ENCODE measurements at regions not wholly inside any gene's neighbourhood (a gene's known extent, or its start where the extent isn't known, plus 50 kb on each side); places are given as distances from the start of the nearest gene placed in this dataset.

DNA sequence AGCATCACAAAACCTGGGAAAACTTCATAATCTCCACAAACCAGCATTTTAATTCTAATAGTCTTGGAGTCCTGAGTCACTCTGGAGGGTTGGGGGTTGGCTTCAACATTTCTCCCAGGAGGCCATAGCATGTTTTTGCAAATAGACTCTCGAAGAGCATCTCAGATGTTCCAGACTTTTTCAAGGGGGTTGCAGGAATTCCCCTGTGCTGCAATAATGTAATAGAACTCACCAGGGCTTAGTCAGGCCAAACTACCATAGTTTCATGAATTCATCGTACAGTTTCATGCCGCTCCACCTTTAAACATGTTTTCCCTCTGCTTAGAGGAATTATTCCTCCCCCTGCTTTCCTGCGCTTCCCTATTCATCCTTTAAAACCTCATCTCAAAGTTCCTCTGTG, 499.5 kb upstream of the KLF4 start:
- ChIA-PET CTCF (ENCODE audit: low intra/inter-chr PET ratio, low total read pairs) (no interaction called here), POLR2A (no interaction called here)
- no TSS peak for BruUV-seq (replicated peaks)
- in situ Hi-C loops (cut with HindIII; ENCODE audit: extremely low pct_ligation_motif_present, low pct_unique_long_range_greater_than_20kb): no loop called here
- WGBS (ENCODE audit: low lambda C conversion rate): 57% methylated on average over 4 of the region's 4 CpGs
- Histone ChIP-seq H3K4me1 (ENCODE audit: insufficient read depth, low read length) (no peaks in the 10 kb centered on the region), H3K9ac (ENCODE audit: insufficient read depth, low read depth, low read length) (no peak overlapping the region), H3K79me2 (ENCODE audit: insufficient read depth, low read length) (no peaks in the 10 kb centered on the region), H2AFZ (ENCODE audit: low read length) (no peak overlapping the region), H3K4me2 (ENCODE audit: low read depth, low read length) (no peak overlapping the region), H3K27me3 (ENCODE audit: control insufficient read depth in 1 of 2, insufficient read depth in 2 of 2, low read length in 2 of 2) (no peaks in the 10 kb centered on the region), H3K9me3 (ENCODE audit: low read length) (no peaks in the 10 kb centered on the region), H3K4me3 (replicated peaks in 1 of 3; ENCODE audit: insufficient read depth in 1 of 3, low read depth in 2 of 3, low read length in 3 of 3) (no peak overlapping the region), H3K27ac (ENCODE audit: extremely low read length, insufficient read depth, low read length) (no peak overlapping the region), H3K36me3 (replicated peaks in 1 of 2; ENCODE audit: control insufficient read depth in 1 of 2, insufficient read depth in 2 of 2, low read length in 2 of 2) (no peaks in the 10 kb centered on the region), H4K20me1 (ENCODE audit: insufficient read depth, low read length) (no peaks in the 10 kb centered on the region)
- FAIRE-seq: no peak
- DNase-seq (ENCODE audit: low spot score): no peak
- TF ChIP-seq ZNF552 (CRISPR knock-in tag; IDR thresholded peaks at IDR 0.05; ENCODE audit: borderline replicate concordance): no peak
- no peak for TF ChIP-seq FOXJ3 (CRISPR knock-in tag; IDR thresholded peaks at IDR 0.05; ENCODE audit: borderline replicate concordance)
- no peak for TF ChIP-seq SMC3 (IDR thresholded peaks at IDR 0.05; ENCODE audit: low read length)
- TF ChIP-seq, protein P1, sequence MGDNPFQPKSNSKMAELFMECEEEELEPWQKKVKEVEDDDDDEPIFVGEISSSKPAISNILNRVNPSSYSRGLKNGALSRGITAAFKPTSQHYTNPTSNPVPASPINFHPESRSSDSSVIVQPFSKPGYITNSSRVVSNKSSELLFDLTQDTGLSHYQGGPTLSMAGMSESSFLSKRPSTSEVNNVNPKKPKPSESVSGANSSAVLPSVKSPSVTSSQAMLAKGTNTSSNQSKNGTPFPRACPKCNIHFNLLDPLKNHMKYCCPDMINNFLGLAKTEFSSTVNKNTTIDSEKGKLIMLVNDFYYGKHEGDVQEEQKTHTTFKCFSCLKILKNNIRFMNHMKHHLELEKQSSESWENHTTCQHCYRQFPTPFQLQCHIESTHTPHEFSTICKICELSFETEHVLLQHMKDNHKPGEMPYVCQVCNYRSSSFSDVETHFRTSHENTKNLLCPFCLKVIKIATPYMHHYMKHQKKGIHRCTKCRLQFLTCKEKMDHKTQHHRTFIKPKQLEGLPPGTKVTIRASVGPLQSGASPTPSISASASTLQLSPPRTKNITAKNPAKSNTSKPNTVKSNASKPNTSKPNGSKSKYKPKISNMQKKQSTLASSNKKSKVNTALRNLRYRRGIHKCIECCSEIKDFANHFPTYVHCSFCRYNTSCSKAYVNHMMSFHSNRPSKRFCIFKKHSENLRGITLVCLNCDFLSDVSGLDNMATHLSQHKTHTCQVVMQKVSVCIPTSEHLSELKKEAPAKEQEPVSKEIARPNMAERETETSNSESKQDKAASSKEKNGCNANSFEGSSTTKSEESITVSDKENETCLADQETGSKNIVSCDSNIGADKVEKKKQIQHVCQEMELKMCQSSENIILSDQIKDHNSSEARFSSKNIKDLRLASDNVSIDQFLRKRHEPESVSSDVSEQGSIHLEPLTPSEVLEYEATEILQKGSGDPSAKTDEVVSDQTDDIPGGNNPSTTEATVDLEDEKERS (CRISPR knock-in tag; IDR thresholded peaks at IDR 0.05): no peak
- no peak for ATAC-seq
- intact Hi-C loops (cut with micrococcal nuclease; ENCODE audit: unreplicated experiment): no loop called here

DNA sequence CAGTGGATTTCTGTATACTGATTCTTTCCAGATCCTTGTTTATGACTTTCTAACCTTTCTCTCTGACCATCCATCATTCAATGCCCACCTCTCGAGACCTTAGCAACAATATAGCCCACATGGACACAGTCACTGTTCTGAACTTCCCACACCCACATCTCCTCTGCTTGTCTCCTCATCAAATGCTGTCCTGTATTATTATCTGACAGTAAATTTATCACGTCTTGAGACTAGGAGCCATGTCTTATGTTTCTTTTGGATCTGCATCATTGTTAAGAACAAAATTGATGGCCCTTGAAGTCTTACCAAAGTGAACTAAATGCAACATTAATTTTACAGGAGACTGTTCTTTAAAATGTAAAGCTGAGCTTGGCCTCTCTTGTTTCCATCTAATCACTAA, 495.4 kb upstream of the KLF4 start:
- CTCF ChIA-PET (ENCODE audit: low intra/inter-chr PET ratio, low total read pairs): no interaction called here
- FAIRE-seq: no peak
- Histone ChIP-seq H3K36me3 (replicated peaks in 1 of 2; ENCODE audit: control insufficient read depth in 1 of 2, insufficient read depth in 2 of 2, low read length in 2 of 2) (no peaks in the 10 kb centered on the region), H3K27me3 (ENCODE audit: control insufficient read depth in 1 of 2, insufficient read depth in 2 of 2, low read length in 2 of 2) (no peaks in the 10 kb centered on the region), H4K20me1 (ENCODE audit: insufficient read depth, low read length) (no peaks in the 10 kb centered on the region), H3K9ac (ENCODE audit: insufficient read depth, low read depth, low read length) (no peak overlapping the region), H3K9me3 (ENCODE audit: low read length) (no peaks in the 10 kb centered on the region), H3K27ac (ENCODE audit: extremely low read length, insufficient read depth, low read length) (no peak overlapping the region), H3K79me2 (ENCODE audit: insufficient read depth, low read length) (no peaks in the 10 kb centered on the region), H3K4me2 (ENCODE audit: low read depth, low read length) (no peak overlapping the region), H3K4me3 (replicated peaks in 1 of 3; ENCODE audit: insufficient read depth in 1 of 3, low read depth in 2 of 3, low read length in 3 of 3) (no peak overlapping the region), H2AFZ (ENCODE audit: low read length) (no peak overlapping the region), H3K4me1 (ENCODE audit: insufficient read depth, low read length) (no peaks in the 10 kb centered on the region)
- intact Hi-C loops (cut with micrococcal nuclease; ENCODE audit: unreplicated experiment): no loop called here
- DNase-seq (ENCODE audit: low spot score): no peak
- POLR2A ChIA-PET: no interaction called here
- ATAC-seq: no peak
- WGBS (ENCODE audit: low lambda C conversion rate): 5% methylated on average over 2 of the region's 2 CpGs
- in situ Hi-C loops (cut with HindIII; ENCODE audit: extremely low pct_ligation_motif_present, low pct_unique_long_range_greater_than_20kb): no loop called here
- BruUV-seq (replicated peaks): no TSS peak
- TF ChIP-seq ZFAT (CRISPR knock-in tag; conservative IDR thresholded peaks at IDR 0.05): no peak
- TF ChIP-seq ZNF256 (CRISPR knock-in tag; conservative IDR thresholded peaks at IDR 0.05): no peak
- TF ChIP-seq ZNF446 (CRISPR knock-in tag; IDR thresholded peaks at IDR 0.05): no peak
- no peak for TF ChIP-seq ZNF546 (CRISPR knock-in tag; conservative IDR thresholded peaks at IDR 0.05)
- no peak for TF ChIP-seq ZFP36 (IDR thresholded peaks at IDR 0.05; ENCODE audit: borderline replicate concordance, low read depth, low read length, partially characterized antibody)
- TF ChIP-seq KLF12 (CRISPR knock-in tag; IDR thresholded peaks at IDR 0.05; ENCODE audit: borderline replicate concordance): no peak
- no peak for TF ChIP-seq ZNF781 (CRISPR knock-in tag; IDR thresholded peaks at IDR 0.05; ENCODE audit: borderline replicate concordance, not compliant biosample characterization)
- no peak for TF ChIP-seq ZNF543 (CRISPR knock-in tag; IDR thresholded peaks at IDR 0.05)
- TF ChIP-seq, protein P2, sequence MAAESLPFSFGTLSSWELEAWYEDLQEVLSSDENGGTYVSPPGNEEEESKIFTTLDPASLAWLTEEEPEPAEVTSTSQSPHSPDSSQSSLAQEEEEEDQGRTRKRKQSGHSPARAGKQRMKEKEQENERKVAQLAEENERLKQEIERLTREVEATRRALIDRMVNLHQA (CRISPR knock-in tag; IDR thresholded peaks at IDR 0.05): no peak
- no peak for TF ChIP-seq KDM2A (CRISPR knock-in tag; IDR thresholded peaks at IDR 0.05; ENCODE audit: borderline replicate concordance, low read depth)
- no peak for TF ChIP-seq AKAP8 (CRISPR knock-in tag; IDR thresholded peaks at IDR 0.05)
- no peak for TF ChIP-seq ADNP (CRISPR knock-in tag; IDR thresholded peaks at IDR 0.05)
- TF ChIP-seq ZNF615 (CRISPR knock-in tag; IDR thresholded peaks at IDR 0.05; ENCODE audit: borderline replicate concordance): no peak
- no peak for TF ChIP-seq ZNF549 (CRISPR knock-in tag; IDR thresholded peaks at IDR 0.05)
- no peak for TF ChIP-seq ZSCAN22 (CRISPR knock-in tag; IDR thresholded peaks at IDR 0.05)

All from HepG2 (cell line).